Stimulated activated CD4-positive, alpha-beta T cell treated with anti-CD3 and anti-CD28 coated beads, TNF-alpha, amount 100 ng/mL, for 4 hours (primary cell): ENCODE measurements at regions not wholly inside any gene's neighbourhood (a gene's known extent, or its start where the extent isn't known, plus 50 kb on each side); places are given as distances from the start of the nearest gene placed in this dataset.

Source experiments
- DNase-seq, 3 experiments: peaks; one replicate each; pipeline ENCODE4 v3.0.0-alpha.2; 2020; ENCODE audit warnings: low read depth in 3 of 3

- no peak for DNase-seq
Measured at GRCh38 chr18:38612904-38613303, 1047.3 kb upstream of the CELF4 start.

- DNase-seq: no peak
Measured at GRCh38 chr18:38611036-38611964, 1045.7 kb upstream of the CELF4 start.

GRCh38 chr18:38606841-38607240 is 1041.2 kb upstream of the CELF4 start:
- no peak for DNase-seq

GRCh38 chr18:38602341-38602740 is 1036.7 kb upstream of the CELF4 start:
- DNase-seq: no peak

- no peak for DNase-seq
Measured at GRCh38 chr18:38587571-38587970, 1022.0 kb upstream of the CELF4 start.

GRCh38 chr18:38586327-38586726 is 1020.7 kb upstream of the CELF4 start:
- DNase-seq: no peak

- no peak for DNase-seq
Measured at GRCh38 chr18:38579764-38580163, 1014.2 kb upstream of the CELF4 start.

- no peak for DNase-seq
Measured at GRCh38 chr18:38576916-38577315, 1011.3 kb upstream of the CELF4 start.

- no peak for DNase-seq
Measured at GRCh38 chr18:38576349-38576748, 1010.8 kb upstream of the CELF4 start.

GRCh38 chr18:38575648-38576047 is 1010.0 kb upstream of the CELF4 start:
- no peak for DNase-seq

GRCh38 chr18:38575023-38575422 is 1009.4 kb upstream of the CELF4 start:
- no peak for DNase-seq

- no peak for DNase-seq
Measured at GRCh38 chr18:38572554-38573111, 1007.0 kb upstream of the CELF4 start.

GRCh38 chr18:38571651-38572050 is 1006.1 kb upstream of the CELF4 start:
- no peak for DNase-seq

- DNase-seq: no peak
Measured at GRCh38 chr18:38565513-38565912, 999.9 kb upstream of the CELF4 start.

GRCh38 chr18:38563396-38563980 is 997.9 kb upstream of the CELF4 start:
- no peak for DNase-seq

GRCh38 chr18:38557006-38557405 is 991.4 kb upstream of the CELF4 start:
- no peak for DNase-seq

- DNase-seq: no peak
Measured at GRCh38 chr18:38552732-38553321, 987.2 kb upstream of the CELF4 start.

- no peak for DNase-seq
Measured at GRCh38 chr18:38551881-38552280, 986.3 kb upstream of the CELF4 start.

- DNase-seq: no peak
Measured at GRCh38 chr18:38545071-38545470, 979.5 kb upstream of the CELF4 start.

- DNase-seq: no peak
Measured at GRCh38 chr18:38539856-38540255, 974.3 kb upstream of the CELF4 start.

GRCh38 chr18:38539371-38539770 is 973.8 kb upstream of the CELF4 start:
- DNase-seq: no peak

GRCh38 chr18:38534073-38534472 is 968.5 kb upstream of the CELF4 start:
- no peak for DNase-seq

GRCh38 chr18:38526922-38527321 is 961.3 kb upstream of the CELF4 start:
- DNase-seq: no peak
